Suprapubic skin (tissue), 4 donors: ENCODE measurements at regions not wholly inside any gene's neighbourhood (a gene's known extent, or its start where the extent isn't known, plus 50 kb on each side); places are given as distances from the start of the nearest gene placed in this dataset.
"Not testable (repeated sequence)": the region's sequence is repeated elsewhere in the genome, so short reads cannot be mapped to it uniquely, and the experiment has no call there.

Experiments
- DNase-seq, 2 donors: peaks; one replicate each; pipeline ENCODE4 v3.0.0-alpha.2; 2019; ENCODE audit warnings: low spot score in 2 of 2
- H3K27ac ChIP-seq: fragments of 200-600 bp; sonication (generic); one replicate; pipeline ENCODE4 v1.5.1; 2019
- H3K27me3 ChIP-seq: fragments of 200-600 bp; sonication (generic); one replicate; pipeline ENCODE4 v1.5.1; 2019
- H3K36me3 ChIP-seq: fragments of 200-600 bp; sonication (generic); one replicate; pipeline ENCODE4 v1.5.1; 2019
- H3K4me1 ChIP-seq: fragments of 200-600 bp; sonication (generic); one replicate; pipeline ENCODE4 v1.5.1; 2019
- H3K4me3 ChIP-seq: fragments of 200-600 bp; sonication (generic); one replicate; pipeline ENCODE4 v1.5.1; 2019; ENCODE audit warnings: mild to moderate bottlenecking
- H3K9me3 ChIP-seq: fragments of 200-600 bp; sonication (generic); one replicate; pipeline ENCODE4 v1.5.1; 2019
- EP300 ChIP-seq: sonication (generic); formaldehyde crosslinking; IDR thresholded peaks from one replicate; pipeline ENCODE4 v1.6.1; 2017; ENCODE audit warnings: antibody characterized with exemption
- POLR2A ChIP-seq, 2 donors: fragments of 450-650 bp; IDR thresholded peaks; one replicate each; pipeline ENCODE4 v1.6.1; 2017; ENCODE audit warnings: antibody characterized with exemption in 2 of 2, mild to moderate bottlenecking in 2 of 2, moderate library complexity in 2 of 2
- POLR2AphosphoS5 ChIP-seq, 3 donors: sonication (generic); formaldehyde crosslinking; IDR thresholded peaks; one replicate each; pipeline ENCODE4 v1.6.1; 2017; ENCODE audit warnings: antibody characterized with exemption in 3 of 3
- WGBS: methylation state at CpG from one replicate; pipeline ENCODE4 v1.1.5; 2018; 5-methylcytosine and 5-hydroxymethylcytosine counted together
- TF ChIP-seq, protein P1 (sequence below), 2 donors: fragments of 200-600 bp in 1 of 2; fragments of 450-650 bp in 1 of 2; sonication (generic) in 1 of 2; IDR thresholded peaks; one replicate each; pipeline ENCODE4 v1.5.1; 2016 to 2019; ENCODE audit warnings: antibody characterized with exemption in 2 of 2, mild to moderate bottlenecking in 1 of 2, moderate library complexity in 1 of 2

DNA sequence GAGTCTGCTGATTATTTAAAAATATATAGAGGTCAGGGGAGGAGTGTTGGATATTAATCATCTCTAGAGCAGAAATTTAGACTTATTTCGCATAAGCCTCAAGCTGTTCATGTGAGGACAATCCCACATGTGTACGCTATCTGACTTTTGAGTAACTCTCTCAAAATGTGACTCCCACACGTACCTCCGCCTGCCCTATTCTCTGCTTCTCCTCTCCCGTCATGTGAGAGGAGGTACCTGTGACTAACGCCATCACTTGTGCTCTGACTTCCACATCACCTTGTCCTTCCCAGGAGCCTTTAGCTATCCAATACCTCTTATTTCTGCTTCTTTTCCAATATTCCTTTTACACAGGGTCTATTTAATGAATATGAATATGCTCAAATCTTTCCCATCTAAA, 119.3 kb upstream of the CALCR start:
- Histone ChIP-seq H3K27me3 (no peaks in the 10 kb centered on the region), H3K36me3 (no peaks in the 10 kb centered on the region), H3K4me3 (no peak overlapping the region), H3K4me1 (no peaks in the 10 kb centered on the region), H3K27ac (no peak overlapping the region), H3K9me3 (no peaks in the 10 kb centered on the region)
- DNase-seq: no peak
- 89% methylated on average over 6 of the region's 6 CpGs for WGBS
- TF ChIP-seq POLR2A (IDR thresholded peaks at IDR 0.05): no peak
- TF ChIP-seq EP300: no peak
- no peak for TF ChIP-seq POLR2AphosphoS5 (IDR thresholded peaks at IDR 0.05)
- TF ChIP-seq, protein P1, sequence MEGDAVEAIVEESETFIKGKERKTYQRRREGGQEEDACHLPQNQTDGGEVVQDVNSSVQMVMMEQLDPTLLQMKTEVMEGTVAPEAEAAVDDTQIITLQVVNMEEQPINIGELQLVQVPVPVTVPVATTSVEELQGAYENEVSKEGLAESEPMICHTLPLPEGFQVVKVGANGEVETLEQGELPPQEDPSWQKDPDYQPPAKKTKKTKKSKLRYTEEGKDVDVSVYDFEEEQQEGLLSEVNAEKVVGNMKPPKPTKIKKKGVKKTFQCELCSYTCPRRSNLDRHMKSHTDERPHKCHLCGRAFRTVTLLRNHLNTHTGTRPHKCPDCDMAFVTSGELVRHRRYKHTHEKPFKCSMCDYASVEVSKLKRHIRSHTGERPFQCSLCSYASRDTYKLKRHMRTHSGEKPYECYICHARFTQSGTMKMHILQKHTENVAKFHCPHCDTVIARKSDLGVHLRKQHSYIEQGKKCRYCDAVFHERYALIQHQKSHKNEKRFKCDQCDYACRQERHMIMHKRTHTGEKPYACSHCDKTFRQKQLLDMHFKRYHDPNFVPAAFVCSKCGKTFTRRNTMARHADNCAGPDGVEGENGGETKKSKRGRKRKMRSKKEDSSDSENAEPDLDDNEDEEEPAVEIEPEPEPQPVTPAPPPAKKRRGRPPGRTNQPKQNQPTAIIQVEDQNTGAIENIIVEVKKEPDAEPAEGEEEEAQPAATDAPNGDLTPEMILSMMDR (IDR thresholded peaks at IDR 0.05): no peak

DNA sequence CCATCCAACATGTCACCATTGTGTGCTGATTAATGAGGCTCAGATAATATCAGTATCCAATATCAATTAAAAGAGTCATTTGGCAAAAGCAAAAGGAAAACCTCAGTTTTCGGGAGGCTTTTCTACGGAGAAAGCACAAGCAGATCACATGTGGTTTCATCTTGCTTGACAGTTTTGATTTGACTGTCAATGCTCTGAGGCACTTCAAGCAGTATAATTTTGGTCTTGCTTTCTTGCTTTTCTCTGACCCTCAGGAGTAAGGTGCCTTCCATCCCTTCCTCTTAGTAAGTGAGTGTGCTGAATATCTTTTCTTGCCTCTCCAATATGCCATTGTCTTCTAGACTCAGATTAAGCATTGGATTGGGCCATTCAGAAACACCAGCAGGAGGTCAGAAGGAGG, 115.5 kb upstream of the CALCR start:
- TF ChIP-seq, protein P1 (IDR thresholded peaks at IDR 0.05): no peak
- no peak for TF ChIP-seq POLR2A (IDR thresholded peaks at IDR 0.05)
- TF ChIP-seq EP300: no peak
- TF ChIP-seq POLR2AphosphoS5 (IDR thresholded peaks at IDR 0.05): no peak
- no peaks in the 10 kb centered on the region for H3K4me1 ChIP-seq
- H3K4me3 ChIP-seq: no peak overlapping the region
- no peaks in the 10 kb centered on the region for H3K27me3 ChIP-seq
- H3K36me3 ChIP-seq: no peaks in the 10 kb centered on the region
- H3K27ac ChIP-seq: no peak overlapping the region
- DNase-seq: no peak
- H3K9me3 ChIP-seq: no peaks in the 10 kb centered on the region
- 60% methylated on average over 2 of the region's 2 CpGs for WGBS

DNA sequence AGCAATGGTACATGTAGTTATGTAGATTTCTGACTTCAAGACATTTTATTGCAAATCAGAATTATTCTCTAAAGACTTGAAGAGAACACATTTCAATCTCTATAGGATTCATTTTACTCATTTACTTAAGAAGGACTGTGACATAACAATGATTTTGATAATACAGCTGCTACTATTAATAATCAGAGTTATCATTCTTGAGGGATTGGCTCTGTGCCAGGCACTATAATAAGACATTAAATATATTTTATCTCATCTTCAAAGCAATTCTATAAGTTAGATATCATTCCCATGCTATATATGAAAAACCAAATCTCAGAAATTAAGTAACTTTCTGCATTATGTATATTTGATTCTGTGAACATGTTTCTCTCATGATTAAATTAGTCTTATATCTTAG, 103.7 kb upstream of the CALCR start:
- TF ChIP-seq, protein P1 (IDR thresholded peaks at IDR 0.05): no peak
- Histone ChIP-seq H3K27me3 (no peaks in the 10 kb centered on the region), H3K4me3 (no peak overlapping the region), H3K9me3 (no peaks in the 10 kb centered on the region), H3K27ac (no peak overlapping the region), H3K4me1 (no peaks in the 10 kb centered on the region), H3K36me3 (no peaks in the 10 kb centered on the region)
- DNase-seq: no peak

DNA sequence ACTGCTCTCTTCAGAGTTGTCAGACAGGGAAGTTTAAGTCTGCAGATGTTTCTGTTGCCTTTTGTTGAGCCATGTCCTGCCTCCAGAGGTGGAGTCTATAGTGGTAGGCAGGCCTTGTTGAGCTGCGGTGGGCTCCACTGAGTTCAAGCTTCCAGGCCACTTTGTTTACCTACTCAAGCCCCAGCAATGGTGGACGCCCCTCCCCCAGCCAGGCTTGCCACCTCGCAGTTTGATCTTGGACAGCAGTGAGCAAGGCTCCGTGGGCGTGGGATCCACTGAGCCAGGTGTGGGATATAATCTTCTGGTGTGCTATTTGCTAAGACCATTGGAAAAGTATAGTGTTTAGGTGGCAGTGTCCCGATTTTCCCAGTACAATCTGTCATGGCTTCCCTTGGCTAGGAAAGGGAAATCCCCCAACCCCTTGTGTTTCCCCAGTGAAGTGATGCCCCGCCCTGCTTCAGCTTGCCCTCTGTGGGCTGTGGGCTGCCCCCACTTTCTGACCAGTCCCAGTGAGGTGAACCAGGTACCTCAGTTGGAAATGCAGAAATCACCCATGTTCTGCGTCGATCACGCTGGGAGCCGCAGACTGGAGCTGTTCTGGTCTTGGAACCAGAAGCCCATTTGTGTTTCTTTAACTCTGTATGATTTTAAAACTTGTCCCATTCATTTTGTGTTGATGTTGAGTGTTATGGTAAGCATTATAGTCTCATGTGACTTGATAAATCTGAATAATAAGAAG, 89.2 kb upstream of the CALCR start:
- TF ChIP-seq POLR2AphosphoS5 (IDR thresholded peaks at IDR 0.05) (no peak), EP300 (no peak), POLR2A (IDR thresholded peaks at IDR 0.05) (no peak)
- TF ChIP-seq, protein P1 (IDR thresholded peaks at IDR 0.05): no peak
- H3K4me3 ChIP-seq: no peak overlapping the region
- H3K27me3 ChIP-seq: no peaks in the 10 kb centered on the region
- H3K9me3 ChIP-seq: no peaks in the 10 kb centered on the region
- DNase-seq: no peak
- H3K4me1 ChIP-seq: no peaks in the 10 kb centered on the region
- H3K36me3 ChIP-seq: no peaks in the 10 kb centered on the region
- 95% methylated on average over 10 of the region's 11 CpGs for WGBS
- no peak overlapping the region for H3K27ac ChIP-seq

DNA sequence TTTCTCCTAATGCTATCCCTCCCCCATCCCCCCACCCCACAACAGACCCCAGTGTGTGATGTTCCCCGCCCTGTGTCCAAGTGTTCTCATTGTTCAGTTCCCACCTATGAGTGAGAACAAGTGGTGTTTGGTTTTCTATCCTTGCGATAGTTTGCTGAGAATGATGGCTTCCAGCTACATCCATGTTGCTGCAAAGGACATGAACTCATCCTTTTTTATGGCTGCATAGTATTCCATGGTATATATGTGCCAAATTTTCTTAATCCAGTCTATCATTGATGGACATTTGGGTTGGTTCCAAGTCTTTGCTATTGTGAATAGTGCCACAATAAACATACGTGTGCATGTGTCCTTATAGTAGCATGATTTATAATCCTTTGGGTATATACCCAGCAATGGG, 83.6 kb upstream of the CALCR start:
- H3K4me3 ChIP-seq, DNase-seq, H3K9me3 ChIP-seq, H3K27me3 ChIP-seq, H3K4me1 ChIP-seq, H3K27ac ChIP-seq, H3K36me3 ChIP-seq: not testable (repeated sequence)
- WGBS: 96% methylated on average over 3 of the region's 3 CpGs

DNA sequence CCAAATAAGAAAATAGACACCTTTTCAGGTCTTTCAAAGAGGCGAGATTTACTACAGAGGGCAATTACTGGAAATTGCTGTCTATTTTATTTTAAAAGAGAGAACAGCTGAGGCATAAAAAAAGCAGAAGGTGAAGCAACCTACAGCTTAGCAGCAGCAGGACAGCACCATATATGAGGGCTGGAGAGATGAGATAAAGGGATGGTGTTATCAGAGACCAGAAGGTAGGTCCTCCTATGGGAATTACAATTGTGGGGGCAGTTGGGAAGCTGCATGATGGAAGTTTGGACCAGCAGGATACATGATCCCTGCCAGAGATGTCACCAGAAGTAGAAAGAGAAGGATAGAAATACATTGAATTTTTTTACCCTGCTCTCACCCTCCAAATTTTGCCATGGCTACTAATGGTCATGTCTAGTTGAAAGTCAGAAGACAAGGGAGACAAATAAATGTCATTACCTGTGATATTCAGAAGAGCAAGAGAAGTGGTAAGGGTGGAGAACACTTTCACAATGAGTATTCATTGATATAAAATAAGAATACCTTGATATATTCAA, 77.2 kb upstream of the CALCR start:
- no peak for DNase-seq
- Histone ChIP-seq H3K27ac (no peak overlapping the region), H3K36me3 (no peaks in the 10 kb centered on the region), H3K9me3 (no peaks in the 10 kb centered on the region), H3K4me3 (no peak overlapping the region), H3K4me1 (no peaks in the 10 kb centered on the region), H3K27me3 (no peaks in the 10 kb centered on the region)
- 64% methylated on average over 1 of the region's 1 CpG for WGBS
- TF ChIP-seq POLR2AphosphoS5 (IDR thresholded peaks at IDR 0.05): no peak
- TF ChIP-seq EP300: no peak
- TF ChIP-seq, protein P1 (IDR thresholded peaks at IDR 0.05): no peak
- no peak for TF ChIP-seq POLR2A (IDR thresholded peaks at IDR 0.05)
